ENCODE measurements at regions not wholly inside any gene's neighbourhood (a gene's known extent, or its start where the extent isn't known, plus 50 kb on each side); places are given as distances from the start of the nearest gene placed in this dataset.
"Not testable (repeated sequence)": the region's sequence is repeated elsewhere in the genome, so short reads cannot be mapped to it uniquely, and the experiment has no call there.

GRCh38 chr7:55705728-55706450, 133.6 kb upstream of the VOPP1 start:
- in situ Hi-C loops (cut with HindIII; ENCODE audit: low sequenced_read_pairs), result not testable (repeated sequence)

GRCh38 chr7:55702831-55703230, 130.5 kb upstream of the VOPP1 start:
- in situ Hi-C loops (cut with HindIII; ENCODE audit: low sequenced_read_pairs), result not testable (repeated sequence)

- in situ Hi-C loops (cut with HindIII; ENCODE audit: low sequenced_read_pairs), result not testable (repeated sequence)
Measured at GRCh38 chr7:55699450-55699842, 127.1 kb upstream of the VOPP1 start.

GRCh38 chr7:55698607-55699449, 126.5 kb upstream of the VOPP1 start:
- in situ Hi-C loops (cut with HindIII; ENCODE audit: low sequenced_read_pairs), result not testable (repeated sequence)

GRCh38 chr7:55695893-55696701, 123.8 kb upstream of the VOPP1 start:
- in situ Hi-C loops (cut with HindIII; ENCODE audit: low sequenced_read_pairs), result not testable (repeated sequence)

- in situ Hi-C loops (cut with HindIII; ENCODE audit: low sequenced_read_pairs), result not testable (repeated sequence)
Measured at GRCh38 chr7:55694484-55694883, 122.2 kb upstream of the VOPP1 start.

GRCh38 chr7:55688684-55689681, 116.7 kb upstream of the VOPP1 start:
- in situ Hi-C loops (cut with HindIII; ENCODE audit: low sequenced_read_pairs), result not testable (repeated sequence)

GRCh38 chr7:55688261-55688660, 116.0 kb upstream of the VOPP1 start:
- in situ Hi-C loops (cut with HindIII; ENCODE audit: low sequenced_read_pairs), result not testable (repeated sequence)

GRCh38 chr7:55687252-55687651, 115.0 kb upstream of the VOPP1 start:
- in situ Hi-C loops (cut with HindIII; ENCODE audit: low sequenced_read_pairs), result not testable (repeated sequence)

GRCh38 chr7:55686771-55687170, 114.5 kb upstream of the VOPP1 start:
- in situ Hi-C loops (cut with HindIII; ENCODE audit: low sequenced_read_pairs), result not testable (repeated sequence)

- in situ Hi-C loops (cut with HindIII; ENCODE audit: low sequenced_read_pairs), result not testable (repeated sequence)
Measured at GRCh38 chr7:55683501-55683900, 111.2 kb upstream of the VOPP1 start.

- in situ Hi-C loops (cut with HindIII; ENCODE audit: low sequenced_read_pairs), result not testable (repeated sequence)
Measured at GRCh38 chr7:55675589-55675988, 103.3 kb upstream of the VOPP1 start.

- in situ Hi-C loops (cut with HindIII; ENCODE audit: low sequenced_read_pairs), result not testable (repeated sequence)
Measured at GRCh38 chr7:55673525-55673924, 101.2 kb upstream of the VOPP1 start.

- in situ Hi-C loops (cut with HindIII; ENCODE audit: low sequenced_read_pairs), result not testable (repeated sequence)
Measured at GRCh38 chr7:55672084-55672483, 99.8 kb upstream of the VOPP1 start.

GRCh38 chr7:55657654-55658053, 85.4 kb upstream of the VOPP1 start:
- in situ Hi-C loops (cut with HindIII; ENCODE audit: low sequenced_read_pairs), result no loop called here

- in situ Hi-C loops (cut with HindIII; ENCODE audit: low sequenced_read_pairs), result no loop called here
Measured at GRCh38 chr7:55651057-55651456, 78.8 kb upstream of the VOPP1 start.

GRCh38 chr7:55649238-55649637, 76.9 kb upstream of the VOPP1 start:
- in situ Hi-C loops (cut with HindIII; ENCODE audit: low sequenced_read_pairs), result loop anchor here (10.0 kb wide), 1 partner anchor 176 kb away; no protein-coding TSS in a partner anchor

- in situ Hi-C loops (cut with HindIII; ENCODE audit: low sequenced_read_pairs), result loop anchor here (5.0 to 10.0 kb wide), 3 partner anchors 88 to 338 kb away; no protein-coding TSS in a partner anchor
Measured at GRCh38 chr7:55644567-55644966, 72.3 kb upstream of the VOPP1 start.

- in situ Hi-C loops (cut with HindIII; ENCODE audit: low sequenced_read_pairs), result loop anchor here (5.0 to 10.0 kb wide), 3 partner anchors 90 to 340 kb away; no protein-coding TSS in a partner anchor
Measured at GRCh38 chr7:55642266-55642665, 70.0 kb upstream of the VOPP1 start.

- in situ Hi-C loops (cut with HindIII; ENCODE audit: low sequenced_read_pairs), result loop anchor here (5.0 to 10.0 kb wide), 3 partner anchors 90 to 340 kb away; no protein-coding TSS in a partner anchor
Measured at GRCh38 chr7:55641811-55642210, 69.5 kb upstream of the VOPP1 start.
